Vagina (tissue), 2 donors: ENCODE measurements at regions not wholly inside any gene's neighbourhood (a gene's known extent, or its start where the extent isn't known, plus 50 kb on each side); places are given as distances from the start of the nearest gene placed in this dataset.

Experiments used
- DNase-seq, 2 donors: peaks; one replicate each; pipeline ENCODE4 v3.0.0-alpha.2; 2017; ENCODE audit errors: extremely low spot score in 2 of 2
- H3K27ac ChIP-seq: fragments of 200-600 bp; sonication (generic); one replicate; pipeline ENCODE4 v1.5.1; 2019
- H3K27me3 ChIP-seq: fragments of 200-600 bp; sonication (generic); one replicate; pipeline ENCODE4 v1.5.1; 2019
- H3K36me3 ChIP-seq, 2 donors: fragments of 200-600 bp; sonication (generic); one replicate each; pipeline ENCODE4 v1.5.1; 2017 to 2019
- H3K4me1 ChIP-seq: fragments of 200-600 bp; sonication (generic); one replicate; pipeline ENCODE4 v1.5.1; 2019
- H3K4me3 ChIP-seq, 2 donors: fragments of 200-600 bp; sonication (generic); 1 replicate in 1 of 2; 2 replicates in 1 of 2; pipeline ENCODE4 v1.5.1; 2016 to 2019
- H3K9me3 ChIP-seq: fragments of 200-600 bp; sonication (generic); one replicate; pipeline ENCODE4 v1.5.1; 2019
- CTCF ChIP-seq, 3 experiments: fragments of 450-650 bp in 2 of 3; fragments of 200-600 bp in 1 of 3; sonication (generic) in 1 of 3; IDR thresholded peaks; one replicate each; pipeline ENCODE4 v1.5.1; 2017 to 2019; ENCODE audit warnings: antibody characterized with exemption in 3 of 3, mild to moderate bottlenecking in 2 of 3, moderate library complexity in 2 of 3
- POLR2A ChIP-seq, 2 donors: fragments of 450-650 bp; IDR thresholded peaks; one replicate each; pipeline ENCODE4 v1.6.1; 2017; ENCODE audit warnings: antibody characterized with exemption in 2 of 2, mild to moderate bottlenecking in 2 of 2, moderate library complexity in 2 of 2
- POLR2AphosphoS5 ChIP-seq, 2 donors: sonication (generic); formaldehyde crosslinking; IDR thresholded peaks; one replicate each; pipeline ENCODE4 v1.9.0; 2017; ENCODE audit warnings: antibody characterized with exemption in 2 of 2, mild to moderate bottlenecking in 2 of 2, low read depth in 1 of 2; ENCODE audit not compliant: insufficient read depth in 1 of 2
- intact Hi-C: fragments of 100-400 bp; cut with DNase I; formaldehyde crosslinking; loops from one replicate; pipeline ENCODE4 v1.15.1; 2023

- Histone ChIP-seq H3K27ac (no peak overlapping the region), H3K27me3 (no peaks in the 10 kb centered on the region), H3K4me1 (no peaks in the 10 kb centered on the region), H3K4me3 (no peak overlapping the region), H3K9me3 (no peaks in the 10 kb centered on the region), H3K36me3 (no peaks in the 10 kb centered on the region)
- no peak for TF ChIP-seq CTCF (IDR thresholded peaks at IDR 0.05)
- no peak for TF ChIP-seq POLR2AphosphoS5 (IDR thresholded peaks at IDR 0.05; ENCODE audit: insufficient read depth in 1 of 2, low read depth in 1 of 2)
- no peak for TF ChIP-seq POLR2A (IDR thresholded peaks at IDR 0.05)
- DNase-seq: no peak
- intact Hi-C loops: no loop called here
These were observed 1069.5 kb downstream of the FAM133A start for GRCh38 chrX:94743478-94743877.

- no peaks in the 10 kb centered on the region for H3K9me3 ChIP-seq
- no peak for DNase-seq
- intact Hi-C loops: no loop called here
- no peaks in the 10 kb centered on the region for H3K27me3 ChIP-seq
- no peaks in the 10 kb centered on the region for H3K36me3 ChIP-seq
- H3K4me1 ChIP-seq: no peaks in the 10 kb centered on the region
- TF ChIP-seq POLR2A (IDR thresholded peaks at IDR 0.05) (no peak), POLR2AphosphoS5 (IDR thresholded peaks at IDR 0.05; ENCODE audit: insufficient read depth in 1 of 2, low read depth in 1 of 2) (no peak), CTCF (IDR thresholded peaks at IDR 0.05) (no peak)
- no peak overlapping the region for H3K4me3 ChIP-seq
- H3K27ac ChIP-seq: no peak overlapping the region
These were observed 1070.8 kb downstream of the FAM133A start for GRCh38 chrX:94744786-94745185.

- no peak overlapping the region for H3K4me3 ChIP-seq
- H3K27ac ChIP-seq: no peak overlapping the region
- no peak for DNase-seq
- H3K36me3 ChIP-seq: no peaks in the 10 kb centered on the region
- no peaks in the 10 kb centered on the region for H3K4me1 ChIP-seq
- TF ChIP-seq POLR2AphosphoS5 (IDR thresholded peaks at IDR 0.05; ENCODE audit: insufficient read depth in 1 of 2, low read depth in 1 of 2) (no peak), POLR2A (IDR thresholded peaks at IDR 0.05) (no peak), CTCF (IDR thresholded peaks at IDR 0.05) (no peak)
- H3K9me3 ChIP-seq: no peaks in the 10 kb centered on the region
- H3K27me3 ChIP-seq: no peaks in the 10 kb centered on the region
- intact Hi-C loops: no loop called here
These were observed 1077.6 kb downstream of the FAM133A start for GRCh38 chrX:94751611-94752010.

- H3K36me3 ChIP-seq: no peaks in the 10 kb centered on the region
- DNase-seq: no peak
- TF ChIP-seq POLR2A (IDR thresholded peaks at IDR 0.05): no peak
- no peak for TF ChIP-seq CTCF (IDR thresholded peaks at IDR 0.05)
- no peak for TF ChIP-seq POLR2AphosphoS5 (IDR thresholded peaks at IDR 0.05; ENCODE audit: insufficient read depth in 1 of 2, low read depth in 1 of 2)
- no peaks in the 10 kb centered on the region for H3K9me3 ChIP-seq
- no peak overlapping the region for H3K27ac ChIP-seq
- no peaks in the 10 kb centered on the region for H3K27me3 ChIP-seq
- H3K4me3 ChIP-seq: no peak overlapping the region
- intact Hi-C loops: no loop called here
- no peaks in the 10 kb centered on the region for H3K4me1 ChIP-seq
These were observed 1078.6 kb downstream of the FAM133A start for GRCh38 chrX:94752434-94753169.

- H3K27me3 ChIP-seq: no peaks in the 10 kb centered on the region
- no peak for TF ChIP-seq CTCF (IDR thresholded peaks at IDR 0.05)
- no peak for TF ChIP-seq POLR2AphosphoS5 (IDR thresholded peaks at IDR 0.05; ENCODE audit: insufficient read depth in 1 of 2, low read depth in 1 of 2)
- no peak for TF ChIP-seq POLR2A (IDR thresholded peaks at IDR 0.05)
- no peak overlapping the region for H3K4me3 ChIP-seq
- intact Hi-C loops: no loop called here
- no peaks in the 10 kb centered on the region for H3K36me3 ChIP-seq
- H3K4me1 ChIP-seq: no peaks in the 10 kb centered on the region
- no peaks in the 10 kb centered on the region for H3K9me3 ChIP-seq
- DNase-seq: no peak
- no peak overlapping the region for H3K27ac ChIP-seq
These were observed 1084.1 kb downstream of the FAM133A start for GRCh38 chrX:94758130-94758529.
